HepG2 (cell line): ENCODE measurements at regions not wholly inside any gene's neighbourhood (a gene's known extent, or its start where the extent isn't known, plus 50 kb on each side); places are given as distances from the start of the nearest gene placed in this dataset.

Source experiments
- ATAC-seq: fragments of 200-7000 bp; cut with Tn5 transposase; 3 replicates; pipeline ENCODE4 v1.9.1; 2020; ENCODE audit warnings: mild to moderate bottlenecking, moderate library complexity
- BruUV-seq: library from RNA; stranded (reverse); fragments of 400-500 nt; replicated peaks from 2 replicates; lab custom pipeline; 2021; lab: Mats Ljungman, UMichigan
- CTCF ChIA-PET: fragments of 300-600 bp; formaldehyde crosslinking; extraction: SDS; loops from one replicate; lab custom pipeline; 2021; ENCODE audit warnings: low total read pairs, inconsistent platforms, low intra/inter-chr PET ratio; lab: Yijun Ruan, JAX
- POLR2A ChIA-PET: fragments of 350-600 bp; sonication (Branson Sonifier 250); formaldehyde crosslinking; loops from one replicate; lab custom pipeline; 2020; ENCODE audit warnings: antibody characterized with exemption, inconsistent platforms; lab: Yijun Ruan, JAX
- DNase-seq: peaks from one replicate; pipeline ENCODE4 v3.0.0-alpha.2; 2015; ENCODE audit warnings: low spot score
- FAIRE-seq: peaks from 3 replicates; lab custom pipeline; 2011; peaks lifted over from hg19 to GRCh38; lab: Jason Lieb, UNC
- H2AFZ ChIP-seq: one replicate; pipeline ENCODE4 v1.6.1; 2011; ENCODE audit warnings: low read length, inconsistent platforms
- H3K27ac ChIP-seq: fragments of 300-600 bp; 3 replicates; pipeline ENCODE4 v1.8.0; 2011; ENCODE audit warnings: mixed run types, mild to moderate bottlenecking, mixed read lengths, low read length, inconsistent platforms; ENCODE audit not compliant: insufficient read depth; ENCODE audit errors: extremely low read length
- H3K27me3 ChIP-seq, 2 experiments: fragments of 200-600 bp in 1 of 2; 2 replicates in 1 of 2; 3 replicates in 1 of 2; pipeline versions ENCODE4 v1.6.0 to v1.8.0; 2011; ENCODE audit warnings: low read length in 2 of 2, mild to moderate bottlenecking in 2 of 2, moderate library complexity in 2 of 2, inconsistent platforms in 1 of 2; ENCODE audit not compliant: insufficient read depth in 2 of 2, control insufficient read depth in 1 of 2
- H3K36me3 ChIP-seq, 2 experiments: fragments of 200-600 bp in 1 of 2; replicated peaks in 1 of 2; 2 replicates in 1 of 2; 3 replicates in 1 of 2; pipeline versions ENCODE4 v1.5.1 to v1.8.0; 2011; ENCODE audit warnings: low read length in 2 of 2, inconsistent platforms in 1 of 2; ENCODE audit not compliant: insufficient read depth in 2 of 2, control insufficient read depth in 1 of 2
- H3K4me1 ChIP-seq: 2 replicates; pipeline ENCODE4 v1.5.1; 2012; ENCODE audit warnings: low read length, inconsistent platforms; ENCODE audit not compliant: insufficient read depth
- H3K4me2 ChIP-seq: 2 replicates; pipeline ENCODE4 v1.6.0; 2011; ENCODE audit warnings: low read depth, low read length, inconsistent platforms
- H3K4me3 ChIP-seq, 3 experiments: fragments of 200-600 bp in 1 of 3; sonication (generic), shearing (Covaris generic) in 1 of 3; replicated peaks in 1 of 3; 2 replicates each; pipeline ENCODE4 v1.5.1; 2011 to 2016; ENCODE audit warnings: low read length in 3 of 3, inconsistent platforms in 2 of 3, low read depth in 2 of 3, mild to moderate bottlenecking in 2 of 3, control low read depth in 1 of 3, mixed read lengths in 1 of 3; ENCODE audit not compliant: insufficient read depth in 1 of 3
- H3K79me2 ChIP-seq: one replicate; pipeline ENCODE4 v1.6.1; 2011; ENCODE audit warnings: low read length, inconsistent platforms; ENCODE audit not compliant: insufficient read depth
- H3K9ac ChIP-seq: 2 replicates; pipeline ENCODE4 v1.6.0; 2011; ENCODE audit warnings: mild to moderate bottlenecking, low read depth, low read length, inconsistent platforms; ENCODE audit not compliant: insufficient read depth
- H3K9me3 ChIP-seq: 2 replicates; pipeline ENCODE4 v1.5.1; 2012; ENCODE audit warnings: mild to moderate bottlenecking, low read length
- H4K20me1 ChIP-seq: 2 replicates; pipeline ENCODE4 v1.6.0; 2011; ENCODE audit warnings: inconsistent platforms, mild to moderate bottlenecking, low read length, moderate library complexity; ENCODE audit not compliant: insufficient read depth
- GTF2F1 ChIP-seq: fragments of 150-350 bp; IDR thresholded peaks from 2 replicates; pipeline ENCODE4 v1.6.1; 2014; ENCODE audit warnings: low read length
- HNRNPH1 ChIP-seq: fragments of 200-400 bp; formaldehyde crosslinking; optimal IDR thresholded peaks from 2 replicates; pipeline ENCODE3; 2017; ENCODE audit warnings: mild to moderate bottlenecking, low read depth, low read length
- KAT7 ChIP-seq: IDR thresholded peaks from 2 replicates; pipeline ENCODE4 v1.6.1; 2018; ENCODE audit warnings: borderline replicate concordance, missing compliant biosample characterization
- MYNN ChIP-seq: sonication (generic); formaldehyde crosslinking; IDR thresholded peaks from 2 replicates; pipeline ENCODE4 v1.4.0; 2020; ENCODE audit warnings: mild to moderate bottlenecking, low read depth, missing genetic modification reagents
- RFX5 ChIP-seq: IDR thresholded peaks from 2 replicates; pipeline ENCODE4 v1.6.1; 2011; ENCODE audit warnings: low read depth, low read length, improper control_type of control experiment
- ZNF234 ChIP-seq: sonication (generic); formaldehyde crosslinking; conservative IDR thresholded peaks from 2 replicates; pipeline ENCODE4 v1.5.1; 2020; ENCODE audit warnings: mild to moderate bottlenecking, missing genetic modification reagents
- ZNF33B ChIP-seq: sonication (generic); formaldehyde crosslinking; IDR thresholded peaks from 2 replicates; pipeline ENCODE4 v1.5.1; 2020; ENCODE audit warnings: mild to moderate bottlenecking, missing genetic modification reagents
- ZNF549 ChIP-seq: sonication (generic); formaldehyde crosslinking; IDR thresholded peaks from 2 replicates; pipeline ENCODE4 v1.5.0; 2020; ENCODE audit warnings: missing genetic modification reagents
- ZNF670 ChIP-seq: sonication (generic); formaldehyde crosslinking; IDR thresholded peaks from 2 replicates; pipeline ENCODE4 v1.8.0; 2022; ENCODE audit warnings: mild to moderate bottlenecking, missing genetic modification reagents, borderline replicate concordance
- ZNF777 ChIP-seq: sonication (generic); formaldehyde crosslinking; IDR thresholded peaks from 2 replicates; pipeline ENCODE4 v1.4.0; 2020; ENCODE audit warnings: missing genetic modification reagents
- ZSCAN20 ChIP-seq: sonication (generic); formaldehyde crosslinking; IDR thresholded peaks from 2 replicates; pipeline ENCODE4 v1.4.0; 2020; ENCODE audit warnings: missing genetic modification reagents, mild to moderate bottlenecking, borderline replicate concordance
- WGBS: methylation state at CpG from one replicate; pipeline ENCODE4 v1.1.6; 2017; ENCODE audit warnings: low lambda C conversion rate; 5-methylcytosine and 5-hydroxymethylcytosine counted together
- in situ Hi-C: cut with HindIII; loops from 2 replicates; pipeline ENCODE4 v1.10.0; 2017; ENCODE audit warnings: low pct_unique_long_range_greater_than_20kb; ENCODE audit not compliant: extremely low pct_ligation_motif_present
- intact Hi-C: fragments of 100-400 bp; cut with micrococcal nuclease; formaldehyde crosslinking; loops from one replicate; pipeline ENCODE4 v1.10.0; 2022; ENCODE audit not compliant: unreplicated experiment
- TF ChIP-seq, protein P1 (sequence below): IDR thresholded peaks from 2 replicates; pipeline ENCODE4 v1.6.1; 2016; ENCODE audit warnings: mild to moderate bottlenecking, missing biosample characterization, missing genetic modification reagents
- TF ChIP-seq, protein P2 (sequence below), 2 experiments: fragments of 450-650 bp in 1 of 2; sonication (generic) in 1 of 2; formaldehyde crosslinking; IDR thresholded peaks; 2 replicates each; pipeline versions ENCODE4 v1.5.0 to v1.8.0; 2020 to 2022; ENCODE audit warnings: mild to moderate bottlenecking in 1 of 2, missing genetic modification reagents in 1 of 2
- TF ChIP-seq, protein P3 (sequence below): sonication (generic); formaldehyde crosslinking; IDR thresholded peaks from 2 replicates; pipeline ENCODE4 v1.4.0; 2020; ENCODE audit warnings: missing genetic modification reagents

DNA sequence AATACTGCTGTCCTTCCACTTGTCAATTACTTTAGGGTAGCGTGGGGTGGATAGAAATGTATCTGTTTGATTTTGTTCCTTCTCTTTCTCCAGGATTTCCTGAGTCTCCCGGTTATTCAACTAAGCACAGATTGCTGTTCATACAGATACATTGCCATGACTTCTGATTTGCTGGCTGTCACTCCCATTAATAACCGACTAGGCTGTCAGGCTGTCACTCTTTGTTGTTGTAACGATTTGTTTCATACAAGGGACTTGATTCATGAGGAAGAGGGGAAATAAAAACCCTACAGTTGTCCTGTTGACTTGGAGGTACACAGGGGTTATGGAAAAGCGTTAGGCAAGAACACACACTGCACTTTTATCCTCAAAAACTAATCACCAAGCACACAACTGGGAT is 302.7 kb upstream of the SMIM21 start:
- H2AFZ ChIP-seq, result no peak overlapping the region
- H3K4me2 ChIP-seq, result no peak overlapping the region
- WGBS, result 2% methylated on average over 5 of the region's 5 CpGs
- intact Hi-C loops, result no loop called here
- ATAC-seq (no peak), DNase-seq (no peak), FAIRE-seq (no peak)
- no peaks in the 10 kb centered on the region; the same call in 1 of the 2 replicates for H3K9me3 ChIP-seq
- H3K4me1 ChIP-seq, result no peaks in the 10 kb centered on the region
- ChIA-PET POLR2A (no interaction called here), CTCF (no interaction called here)
- in situ Hi-C loops, result no loop called here
- H3K79me2 ChIP-seq, result no peaks in the 10 kb centered on the region
- H3K27me3 ChIP-seq, result peaks cover 0 to 11% of the 10 kb centered on the region in 2 experiments; a peak in 2 of 5 replicates
- no peak overlapping the region for H3K4me3 ChIP-seq
- no peaks in the 10 kb centered on the region for H3K36me3 ChIP-seq
- H3K9ac ChIP-seq, result no peak overlapping the region
- TF ChIP-seq, protein P1, sequence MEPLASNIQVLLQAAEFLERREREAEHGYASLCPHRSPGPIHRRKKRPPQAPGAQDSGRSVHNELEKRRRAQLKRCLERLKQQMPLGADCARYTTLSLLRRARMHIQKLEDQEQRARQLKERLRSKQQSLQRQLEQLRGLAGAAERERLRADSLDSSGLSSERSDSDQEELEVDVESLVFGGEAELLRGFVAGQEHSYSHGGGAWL (CRISPR knock-in tag), result no peak
- TF ChIP-seq ZNF234 (CRISPR knock-in tag) (no peak), KAT7 (CRISPR knock-in tag) (no peak), MYNN (CRISPR knock-in tag) (no peak), ZNF549 (CRISPR knock-in tag) (no peak), ZSCAN20 (no peak), HNRNPH1 (no peak), RFX5 (no peak), ZNF777 (CRISPR knock-in tag) (no peak), ZNF33B (CRISPR knock-in tag) (no peak), GTF2F1 (no peak), ZNF670 (CRISPR knock-in tag) (no peak)
- TF ChIP-seq, protein P2, sequence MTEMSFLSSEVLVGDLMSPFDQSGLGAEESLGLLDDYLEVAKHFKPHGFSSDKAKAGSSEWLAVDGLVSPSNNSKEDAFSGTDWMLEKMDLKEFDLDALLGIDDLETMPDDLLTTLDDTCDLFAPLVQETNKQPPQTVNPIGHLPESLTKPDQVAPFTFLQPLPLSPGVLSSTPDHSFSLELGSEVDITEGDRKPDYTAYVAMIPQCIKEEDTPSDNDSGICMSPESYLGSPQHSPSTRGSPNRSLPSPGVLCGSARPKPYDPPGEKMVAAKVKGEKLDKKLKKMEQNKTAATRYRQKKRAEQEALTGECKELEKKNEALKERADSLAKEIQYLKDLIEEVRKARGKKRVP (CRISPR knock-in tag; IDR thresholded peaks at IDR 0.05), result no peak
- TF ChIP-seq, protein P3, sequence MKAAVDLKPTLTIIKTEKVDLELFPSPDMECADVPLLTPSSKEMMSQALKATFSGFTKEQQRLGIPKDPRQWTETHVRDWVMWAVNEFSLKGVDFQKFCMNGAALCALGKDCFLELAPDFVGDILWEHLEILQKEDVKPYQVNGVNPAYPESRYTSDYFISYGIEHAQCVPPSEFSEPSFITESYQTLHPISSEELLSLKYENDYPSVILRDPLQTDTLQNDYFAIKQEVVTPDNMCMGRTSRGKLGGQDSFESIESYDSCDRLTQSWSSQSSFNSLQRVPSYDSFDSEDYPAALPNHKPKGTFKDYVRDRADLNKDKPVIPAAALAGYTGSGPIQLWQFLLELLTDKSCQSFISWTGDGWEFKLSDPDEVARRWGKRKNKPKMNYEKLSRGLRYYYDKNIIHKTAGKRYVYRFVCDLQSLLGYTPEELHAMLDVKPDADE (CRISPR knock-in tag), result no peak
- BruUV-seq, result no TSS peak
- no peak overlapping the region for H3K27ac ChIP-seq
- no peaks in the 10 kb centered on the region for H4K20me1 ChIP-seq
